ENCODE measurements at regions not wholly inside any gene's neighbourhood (a gene's known extent, or its start where the extent isn't known, plus 50 kb on each side); places are given as distances from the start of the nearest gene placed in this dataset.

DNA sequence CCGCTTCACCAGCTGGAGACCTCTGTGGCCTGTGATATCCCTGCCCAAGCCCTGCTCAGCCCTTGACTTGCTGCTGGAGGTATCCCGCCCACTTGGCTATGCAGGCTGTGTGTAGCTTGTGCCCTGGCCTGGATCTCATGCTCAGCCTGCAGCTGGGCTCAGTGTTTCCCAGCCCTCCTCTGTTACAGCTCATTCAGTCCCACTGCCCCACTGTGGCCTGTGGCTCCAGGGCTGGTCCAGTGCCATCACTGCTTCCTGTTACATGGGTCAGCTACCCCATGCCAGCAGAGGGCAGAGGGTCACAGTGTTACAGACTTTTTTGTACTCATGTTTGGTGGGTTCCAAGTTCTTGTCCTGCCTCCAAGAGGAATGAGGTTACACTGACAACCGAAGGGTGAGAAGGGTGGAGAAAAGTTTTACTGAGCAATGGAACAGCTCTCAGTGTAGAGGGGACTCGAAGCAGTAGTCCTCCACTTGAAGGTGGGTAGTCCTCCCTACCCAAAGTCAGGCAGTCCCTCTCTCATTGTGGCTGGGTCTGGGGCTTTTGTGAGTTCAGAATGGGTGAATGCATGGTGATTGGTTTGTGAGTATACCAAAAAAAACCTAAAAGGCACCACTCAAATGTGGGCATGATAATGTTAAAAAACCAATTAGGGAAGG is 100.4 kb downstream of the ANKRD7 start:
- no peak for TF ChIP-seq POLR2AphosphoS5 (IDR thresholded peaks at IDR 0.05; ENCODE audit: borderline replicate concordance, low read depth, low read length)
- TF ChIP-seq EZH2 (IDR thresholded peaks at IDR 0.05), result no peak
- TF ChIP-seq FOXP2 (optimal IDR thresholded peaks at IDR 0.05; ENCODE audit: control extremely low read depth, extremely low read length, insufficient read depth), result no peak
- Histone ChIP-seq H3K27ac (no peak overlapping the region), H3K9ac (ENCODE audit: insufficient read length) (no peak overlapping the region), H3K36me3 (ENCODE audit: insufficient read depth, low read length) (no peaks in the 10 kb centered on the region), H3K9me3 (ENCODE audit: low read depth, low read length) (no peaks in the 10 kb centered on the region), H3K4me3 (no peak overlapping the region)
- no peak for DNase-seq (ENCODE audit: low read depth, low spot score)

DNA sequence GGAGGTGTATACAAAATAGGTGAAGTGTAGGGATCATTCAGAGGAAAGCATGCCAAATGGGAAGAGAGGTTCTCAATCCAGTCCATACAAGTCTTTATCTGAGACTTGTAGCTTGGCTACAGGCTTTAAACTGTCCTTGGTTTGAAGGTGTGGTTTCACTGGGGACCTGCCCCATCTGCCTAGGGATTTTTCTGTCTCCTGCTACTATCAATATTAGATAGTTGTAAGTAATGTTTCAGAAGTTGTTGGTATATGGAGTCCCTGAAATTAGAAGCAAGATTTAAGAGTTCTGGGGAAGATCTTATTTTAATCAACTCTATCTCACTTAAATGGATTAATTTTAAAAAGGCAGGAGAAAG is 100.9 kb downstream of the ANKRD7 start:
- Histone ChIP-seq H3K9me3 (ENCODE audit: low read depth, low read length) (no peaks in the 10 kb centered on the region), H3K4me3 (no peak overlapping the region), H3K9ac (ENCODE audit: insufficient read length) (no peak overlapping the region), H3K27ac (no peak overlapping the region), H3K36me3 (ENCODE audit: insufficient read depth, low read length) (no peaks in the 10 kb centered on the region)
- TF ChIP-seq POLR2AphosphoS5 (IDR thresholded peaks at IDR 0.05; ENCODE audit: borderline replicate concordance, low read depth, low read length) (no peak), EZH2 (IDR thresholded peaks at IDR 0.05) (no peak), FOXP2 (optimal IDR thresholded peaks at IDR 0.05; ENCODE audit: control extremely low read depth, extremely low read length, insufficient read depth) (no peak)
- DNase-seq (ENCODE audit: low read depth, low spot score), result no peak

DNA sequence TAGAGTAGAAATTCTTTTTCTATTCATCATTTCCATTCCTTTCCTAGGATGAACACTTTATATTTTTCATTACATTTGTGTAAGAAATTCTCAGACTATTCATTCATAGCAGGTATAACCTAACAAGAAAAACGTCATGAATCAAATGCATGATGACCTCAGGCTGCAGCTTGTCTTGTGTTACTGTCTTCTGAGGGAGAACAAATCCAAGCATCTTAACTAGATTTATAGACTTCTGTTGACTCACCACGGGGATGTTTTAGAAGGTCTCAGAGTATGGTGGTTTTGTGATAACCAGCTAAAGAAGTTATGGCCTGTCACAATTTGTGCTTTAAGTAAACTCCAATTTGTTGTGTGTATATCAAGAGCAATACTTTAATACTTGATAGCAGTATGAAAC is 102.7 kb downstream of the ANKRD7 start:
- H3K9me3 ChIP-seq (ENCODE audit: low read depth, low read length), result no peaks in the 10 kb centered on the region
- no peak for TF ChIP-seq EZH2 (IDR thresholded peaks at IDR 0.05)
- no peak for TF ChIP-seq POLR2AphosphoS5 (IDR thresholded peaks at IDR 0.05; ENCODE audit: borderline replicate concordance, low read depth, low read length)
- no peak for TF ChIP-seq FOXP2 (optimal IDR thresholded peaks at IDR 0.05; ENCODE audit: control extremely low read depth, extremely low read length, insufficient read depth)
- H3K4me3 ChIP-seq, result no peak overlapping the region
- no peak overlapping the region for H3K9ac ChIP-seq (ENCODE audit: insufficient read length)
- H3K27ac ChIP-seq, result no peak overlapping the region
- no peaks in the 10 kb centered on the region for H3K36me3 ChIP-seq (ENCODE audit: insufficient read depth, low read length)
- no peak for DNase-seq (ENCODE audit: low read depth, low spot score)

DNA sequence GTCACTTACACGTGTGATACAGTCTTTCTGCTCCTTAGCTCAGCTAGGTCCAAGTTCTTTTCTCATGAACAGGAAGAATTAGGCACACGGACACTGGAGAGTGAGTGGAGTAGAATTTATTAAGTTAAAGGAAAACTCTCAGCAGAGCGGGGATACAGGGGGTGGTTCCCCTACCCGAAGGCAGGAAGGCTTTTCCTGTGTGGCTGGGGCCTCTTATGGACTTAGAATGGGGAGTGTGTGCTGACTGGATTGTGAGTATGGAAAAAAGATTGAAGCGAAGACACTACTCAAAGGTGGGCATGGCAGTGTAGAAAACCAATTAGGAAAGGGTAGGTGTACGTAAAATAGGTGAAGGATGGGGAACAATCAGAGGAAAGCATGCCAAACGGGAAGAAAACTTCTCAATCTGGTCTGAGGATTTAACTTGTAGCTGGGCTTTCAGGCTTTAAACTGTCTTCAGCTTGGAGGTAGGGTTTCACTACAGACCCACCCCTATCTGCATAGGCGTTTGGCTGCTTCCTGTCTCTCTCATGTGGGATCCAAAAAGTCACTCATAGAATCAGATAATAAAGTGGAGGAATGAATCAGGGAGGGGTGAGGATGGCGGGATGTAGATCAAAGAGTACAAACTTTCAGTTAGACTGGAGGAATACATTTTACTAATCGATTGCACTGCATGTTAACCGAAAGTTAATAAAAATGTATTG is 104.2 kb downstream of the ANKRD7 start:
- no peaks in the 10 kb centered on the region for H3K9me3 ChIP-seq (ENCODE audit: low read depth, low read length)
- H3K4me3 ChIP-seq, result no peak overlapping the region
- H3K27ac ChIP-seq, result no peak overlapping the region
- H3K36me3 ChIP-seq (ENCODE audit: insufficient read depth, low read length), result no peaks in the 10 kb centered on the region
- H3K9ac ChIP-seq (ENCODE audit: insufficient read length), result no peak overlapping the region
- no peak for DNase-seq (ENCODE audit: low read depth, low spot score)
- TF ChIP-seq POLR2AphosphoS5 (IDR thresholded peaks at IDR 0.05; ENCODE audit: borderline replicate concordance, low read depth, low read length), result no peak

DNA sequence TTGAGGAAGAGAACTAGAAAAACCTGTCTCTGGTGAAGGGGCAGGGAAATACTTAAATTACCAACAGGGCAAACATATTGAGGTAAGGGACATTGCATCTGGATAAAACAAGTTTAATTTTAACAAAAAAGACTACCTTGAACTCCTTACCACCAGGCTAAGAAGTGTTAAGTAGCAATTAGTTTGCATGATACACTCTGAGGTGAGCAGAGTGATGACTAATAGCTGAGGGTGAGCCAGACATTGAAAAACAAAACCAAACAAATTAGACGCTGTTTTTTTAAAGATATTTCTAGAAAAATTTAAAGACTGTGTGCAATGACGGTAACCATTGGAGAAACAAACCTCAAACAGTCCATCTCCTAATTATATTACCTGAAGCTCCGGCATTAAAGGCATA is 105.9 kb downstream of the ANKRD7 start:
- H3K27ac ChIP-seq, result no peak overlapping the region
- no peak for TF ChIP-seq FOXP2 (optimal IDR thresholded peaks at IDR 0.05; ENCODE audit: control extremely low read depth, extremely low read length, insufficient read depth)
- no peak for TF ChIP-seq EZH2 (IDR thresholded peaks at IDR 0.05)
- no peak for TF ChIP-seq POLR2AphosphoS5 (IDR thresholded peaks at IDR 0.05; ENCODE audit: borderline replicate concordance, low read depth, low read length)
- no peak for DNase-seq (ENCODE audit: low read depth, low spot score)
- H3K36me3 ChIP-seq (ENCODE audit: insufficient read depth, low read length), result no peaks in the 10 kb centered on the region
- no peaks in the 10 kb centered on the region for H3K9me3 ChIP-seq (ENCODE audit: low read depth, low read length)
- H3K9ac ChIP-seq (ENCODE audit: insufficient read length), result no peak overlapping the region
- H3K4me3 ChIP-seq, result no peak overlapping the region

DNA sequence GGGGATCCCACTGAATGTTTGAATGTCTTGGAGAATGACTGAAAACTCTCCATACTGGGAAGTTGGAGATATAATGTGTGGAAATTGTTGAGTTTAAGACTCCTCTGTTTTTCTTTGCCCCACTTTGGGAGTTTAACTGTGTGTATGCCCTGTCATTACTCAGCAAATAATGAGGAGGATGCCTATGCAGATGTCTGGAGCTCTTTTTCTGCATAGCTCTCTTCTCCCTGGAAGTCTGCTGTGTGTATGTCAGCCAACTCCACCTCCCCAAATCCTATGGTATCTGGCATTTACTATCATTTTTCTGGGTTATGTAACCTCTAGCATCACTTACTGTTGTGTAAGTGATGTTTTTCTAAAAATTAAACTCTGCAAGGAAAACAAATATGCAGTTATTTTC is 122.2 kb downstream of the ANKRD7 start:
- TF ChIP-seq FOXP2 (optimal IDR thresholded peaks at IDR 0.05; ENCODE audit: control extremely low read depth, extremely low read length, insufficient read depth) (no peak), EZH2 (IDR thresholded peaks at IDR 0.05) (no peak)
- Histone ChIP-seq H3K9me3 (ENCODE audit: low read depth, low read length) (no peaks in the 10 kb centered on the region), H3K4me3 (no peak overlapping the region), H3K36me3 (ENCODE audit: insufficient read depth, low read length) (no peaks in the 10 kb centered on the region), H3K27ac (no peak overlapping the region), H3K9ac (ENCODE audit: insufficient read length) (no peak overlapping the region)
- no peak for DNase-seq (ENCODE audit: low read depth, low spot score)

DNA sequence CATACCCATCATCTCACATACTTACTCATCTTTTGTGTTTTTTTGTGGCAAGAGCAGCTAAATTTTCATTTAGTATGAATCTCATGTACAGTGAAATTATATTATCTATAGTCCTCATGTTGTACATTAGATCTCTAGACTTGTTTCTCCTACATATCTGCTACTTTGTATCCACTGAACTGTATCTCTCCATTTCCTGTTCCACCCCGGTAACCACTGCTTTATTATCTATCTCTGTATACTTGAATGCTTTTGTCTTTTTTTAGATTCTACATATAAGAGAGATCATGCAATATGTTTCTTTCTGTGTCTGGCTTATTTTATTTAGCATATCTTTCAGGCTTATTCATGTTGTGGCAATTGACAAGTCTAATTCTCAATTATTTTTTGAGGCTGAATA is 125.1 kb downstream of the ANKRD7 start:
- no peak for TF ChIP-seq FOXP2 (optimal IDR thresholded peaks at IDR 0.05; ENCODE audit: control extremely low read depth, extremely low read length, insufficient read depth)
- TF ChIP-seq EZH2 (IDR thresholded peaks at IDR 0.05), result no peak
- TF ChIP-seq POLR2AphosphoS5 (IDR thresholded peaks at IDR 0.05; ENCODE audit: borderline replicate concordance, low read depth, low read length), result no peak

DNA sequence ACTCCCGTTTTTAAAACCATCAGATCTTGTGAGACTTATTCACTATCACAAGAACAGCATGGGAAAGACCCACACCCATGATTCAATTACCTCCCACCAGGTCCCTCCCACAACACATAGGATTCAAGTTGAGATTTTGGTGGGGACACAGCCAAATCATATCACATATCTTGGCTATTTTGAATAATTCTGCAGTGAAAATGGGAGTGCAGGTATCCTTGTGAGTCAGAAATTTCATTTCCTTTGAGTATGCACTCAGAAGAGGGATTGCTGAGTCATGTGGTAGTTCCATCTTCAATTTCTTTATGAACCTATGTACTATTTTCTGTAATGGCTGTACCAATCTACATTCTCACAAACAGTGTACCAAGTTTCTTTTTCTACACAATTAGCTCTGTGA is 125.8 kb downstream of the ANKRD7 start:
- Histone ChIP-seq H3K36me3 (ENCODE audit: insufficient read depth, low read length) (no peaks in the 10 kb centered on the region), H3K9ac (ENCODE audit: insufficient read length) (no peak overlapping the region), H3K4me3 (no peak overlapping the region), H3K27ac (no peak overlapping the region), H3K9me3 (ENCODE audit: low read depth, low read length) (no peaks in the 10 kb centered on the region)
- DNase-seq (ENCODE audit: low read depth, low spot score), result no peak
- TF ChIP-seq EZH2 (IDR thresholded peaks at IDR 0.05) (no peak), POLR2AphosphoS5 (IDR thresholded peaks at IDR 0.05; ENCODE audit: borderline replicate concordance, low read depth, low read length) (no peak), FOXP2 (optimal IDR thresholded peaks at IDR 0.05; ENCODE audit: control extremely low read depth, extremely low read length, insufficient read depth) (no peak)

More for the DNA sequence above, 125.1 kb downstream of the ANKRD7 start:
- Histone ChIP-seq H3K27ac (no peak overlapping the region), H3K4me3 (no peak overlapping the region), H3K9me3 (ENCODE audit: low read depth, low read length) (no peaks in the 10 kb centered on the region), H3K9ac (ENCODE audit: insufficient read length) (no peak overlapping the region), H3K36me3 (ENCODE audit: insufficient read depth, low read length) (no peaks in the 10 kb centered on the region)
- no peak for DNase-seq (ENCODE audit: low read depth, low spot score)
